ENCODE measurements at regions not wholly inside any gene's neighbourhood (a gene's known extent, or its start where the extent isn't known, plus 50 kb on each side); places are given as distances from the start of the nearest gene placed in this dataset.

- no peak overlapping the region for H3K4me3 ChIP-seq (ENCODE audit: low read depth, low read length)
- no peaks in the 10 kb centered on the region for H3K36me3 ChIP-seq
- H3K9me3 ChIP-seq: no peaks in the 10 kb centered on the region
- no peak for DNase-seq
- TF ChIP-seq CTCF (IDR thresholded peaks at IDR 0.05; ENCODE audit: low read depth, low read length): no peak
- H3K27me3 ChIP-seq: no peaks in the 10 kb centered on the region
- peaks cover 9% of the 10 kb centered on the region for H3K4me1 ChIP-seq
Observed at GRCh38 chr1:10870493-10871096, 74.1 kb upstream of the CASZ1 start.

DNA sequence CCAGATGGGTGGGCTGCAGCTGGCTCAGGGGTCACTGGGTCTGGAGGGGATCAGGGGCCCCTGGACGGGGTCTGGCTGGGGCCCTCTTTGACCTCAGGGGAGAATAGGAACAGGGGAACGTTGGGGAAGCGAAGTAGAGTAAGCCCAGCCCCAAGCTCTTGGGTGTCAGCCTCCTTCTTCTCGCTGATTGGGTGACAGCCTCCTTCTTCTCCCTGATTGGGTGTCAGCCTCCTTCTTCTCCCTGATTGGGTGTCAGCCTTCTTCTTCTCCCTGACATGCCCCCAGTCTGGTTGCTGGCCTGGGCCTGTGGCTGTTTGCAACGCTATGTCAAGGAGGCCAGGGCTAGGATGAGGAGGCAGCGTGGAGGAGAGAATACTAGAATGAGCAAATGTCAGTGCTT is 76.7 kb upstream of the CASZ1 start:
- DNase-seq: peak; percentile 35
- Histone ChIP-seq H3K4me1 (peaks cover 7% of the 10 kb centered on the region), H3K9me3 (no peaks in the 10 kb centered on the region), H3K27me3 (no peaks in the 10 kb centered on the region), H3K4me3 (ENCODE audit: low read depth, low read length) (no peak overlapping the region), H3K36me3 (no peaks in the 10 kb centered on the region)
- no peak for TF ChIP-seq CTCF (IDR thresholded peaks at IDR 0.05; ENCODE audit: low read depth, low read length)

- no peak overlapping the region for H3K4me3 ChIP-seq (ENCODE audit: low read depth, low read length)
- H3K4me1 ChIP-seq: no peaks in the 10 kb centered on the region
- H3K9me3 ChIP-seq: no peaks in the 10 kb centered on the region
- no peak for DNase-seq
- H3K36me3 ChIP-seq: no peaks in the 10 kb centered on the region
- no peak for TF ChIP-seq CTCF (IDR thresholded peaks at IDR 0.05; ENCODE audit: low read depth, low read length)
- no peaks in the 10 kb centered on the region for H3K27me3 ChIP-seq
Observed at GRCh38 chr1:10874351-10874750, 77.9 kb upstream of the CASZ1 start.

DNA sequence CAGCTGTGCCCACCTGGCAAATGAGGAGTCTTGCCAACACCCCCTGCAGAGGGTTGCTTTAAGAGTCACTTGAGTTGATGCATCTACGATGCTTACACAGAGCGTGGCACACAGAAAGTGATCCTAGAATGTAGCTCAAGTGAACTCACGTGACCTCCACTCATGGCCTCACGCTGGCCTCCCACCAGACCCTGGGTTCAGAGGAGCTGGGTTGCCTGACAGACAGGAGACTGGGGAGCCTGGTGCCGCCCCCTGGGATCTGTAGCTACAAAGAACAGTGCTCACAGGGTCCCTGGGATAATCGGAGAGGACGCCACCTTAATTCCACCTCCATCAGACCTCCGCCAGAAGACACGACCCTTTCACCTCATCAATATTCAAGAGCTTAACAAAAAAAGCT is 81.4 kb upstream of the CASZ1 start:
- TF ChIP-seq CTCF (IDR thresholded peaks at IDR 0.05; ENCODE audit: low read depth, low read length): no peak
- Histone ChIP-seq H3K27me3 (no peaks in the 10 kb centered on the region), H3K9me3 (no peaks in the 10 kb centered on the region), H3K4me1 (no peaks in the 10 kb centered on the region), H3K36me3 (no peaks in the 10 kb centered on the region), H3K4me3 (ENCODE audit: low read depth, low read length) (no peak overlapping the region)
- DNase-seq: no peak

DNA sequence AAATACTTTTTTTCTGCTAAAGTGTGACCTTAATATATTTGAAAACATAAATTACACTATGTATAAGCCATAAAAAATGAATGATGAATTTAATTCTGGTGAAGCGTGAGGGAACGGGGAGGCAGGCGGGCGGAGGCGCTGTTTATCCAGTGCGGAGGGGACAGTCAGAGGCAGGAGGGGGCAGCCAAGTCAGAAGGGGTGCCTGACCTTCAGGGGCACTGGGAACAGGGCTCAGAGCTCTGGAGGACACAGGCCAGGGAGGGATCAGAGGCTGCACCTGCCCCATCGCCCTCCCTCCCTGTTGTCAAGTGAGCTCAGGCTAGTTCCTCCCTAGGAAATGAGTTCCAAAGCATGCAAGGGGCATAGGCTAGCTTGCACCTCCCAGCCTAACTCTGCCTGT is 82.0 kb upstream of the CASZ1 start:
- Histone ChIP-seq H3K36me3 (no peaks in the 10 kb centered on the region), H3K4me3 (ENCODE audit: low read depth, low read length) (no peak overlapping the region), H3K4me1 (no peaks in the 10 kb centered on the region), H3K9me3 (no peaks in the 10 kb centered on the region), H3K27me3 (no peaks in the 10 kb centered on the region)
- DNase-seq: no peak
- TF ChIP-seq CTCF (IDR thresholded peaks at IDR 0.05; ENCODE audit: low read depth, low read length): no peak

DNA sequence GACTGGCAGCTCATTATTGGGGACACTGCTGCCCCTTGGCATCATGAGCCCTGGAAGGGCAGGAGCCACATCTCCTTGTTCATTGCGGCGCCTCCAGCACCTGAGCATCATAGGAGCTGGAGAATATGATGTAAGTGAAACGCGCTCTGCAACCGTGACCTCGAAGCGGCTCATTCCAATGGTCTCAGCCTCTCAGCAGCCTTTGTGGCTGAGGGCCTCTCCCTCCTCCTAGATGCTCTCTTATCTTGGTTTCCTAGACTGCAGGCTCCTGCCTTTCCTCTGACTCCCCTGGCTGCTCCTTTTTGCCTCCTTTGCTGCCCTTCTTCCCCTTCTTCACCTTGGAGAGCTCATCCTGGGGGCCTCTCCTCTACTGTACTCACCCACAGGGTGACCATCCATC is 83.6 kb upstream of the CASZ1 start:
- Histone ChIP-seq H3K27me3 (no peaks in the 10 kb centered on the region), H3K9me3 (no peaks in the 10 kb centered on the region), H3K36me3 (no peaks in the 10 kb centered on the region), H3K4me3 (ENCODE audit: low read depth, low read length) (no peak overlapping the region), H3K4me1 (no peaks in the 10 kb centered on the region)
- DNase-seq: no peak
- no peak for TF ChIP-seq CTCF (IDR thresholded peaks at IDR 0.05; ENCODE audit: low read depth, low read length)

All from BE2C (cell line).